K562 (cell line): ENCODE measurements at regions not wholly inside any gene's neighbourhood (a gene's known extent, or its start where the extent isn't known, plus 50 kb on each side); places are given as distances from the start of the nearest gene placed in this dataset.

Experiments used
- KDM1A ChIP-seq, 2 experiments: fragments of 450-650 bp; IDR thresholded peaks; 2 replicates each; pipeline ENCODE4 v1.6.1; 2016; ENCODE audit warnings: mild to moderate bottlenecking in 2 of 2
- POLR2A ChIP-seq: fragments of 450-650 bp; conservative IDR thresholded peaks from 2 replicates; pipeline ENCODE4 v1.6.1; 2016
- ZNF197 ChIP-seq: fragments of 200-800 bp; sonication (Bioruptor generic); IDR thresholded peaks from 2 replicates; pipeline ENCODE4 v1.6.1; 2016; ENCODE audit warnings: low read depth, missing genetic modification characterization, missing compliant biosample characterization
- ZNF76 ChIP-seq: fragments of 250-450 bp; sonication (Bioruptor Pico); IDR thresholded peaks from 2 replicates; pipeline ENCODE4 v1.4.0; 2020; ENCODE audit warnings: mild to moderate bottlenecking, moderate library complexity, borderline replicate concordance
- TF ChIP-seq, protein P1 (sequence below), 3 experiments: IDR thresholded peaks in 2 of 3; conservative IDR thresholded peaks in 1 of 3; 2 replicates each; pipeline ENCODE4 v1.5.1; 2011 to 2012; ENCODE audit warnings: low read length in 3 of 3, mild to moderate bottlenecking in 3 of 3, control low read depth in 2 of 3, improper control_type of control experiment in 1 of 3, inconsistent platforms in 1 of 3, low read depth in 1 of 3, mixed read lengths in 1 of 3, moderate library complexity in 1 of 3; ENCODE audit not compliant: insufficient read depth in 2 of 3
- TF ChIP-seq, protein P2 (sequence below): fragments of 450-650 bp; conservative IDR thresholded peaks from 2 replicates; pipeline ENCODE4 v1.6.1; 2016; ENCODE audit warnings: missing genetic modification characterization, low read depth, mild to moderate bottlenecking, control low read depth, missing compliant biosample characterization
- TF ChIP-seq, protein P3 (sequence below), 2 experiments: fragments of 450-650 bp in 1 of 2; sonication (generic) in 1 of 2; formaldehyde crosslinking in 1 of 2; IDR thresholded peaks in 1 of 2; conservative IDR thresholded peaks in 1 of 2; 2 replicates each; pipeline versions ENCODE4 v1.6.1 to v1.8.1; 2016 to 2023; ENCODE audit warnings: mild to moderate bottlenecking in 2 of 2, moderate library complexity in 2 of 2, inconsistent platforms in 1 of 2, missing genetic modification reagents in 1 of 2
- TF ChIP-seq, protein P4 (sequence below): sonication (generic); formaldehyde crosslinking; IDR thresholded peaks from 2 replicates; pipeline ENCODE4 v1.8.0; 2023; ENCODE audit warnings: missing genetic modification reagents, mild to moderate bottlenecking, borderline replicate concordance

DNA sequence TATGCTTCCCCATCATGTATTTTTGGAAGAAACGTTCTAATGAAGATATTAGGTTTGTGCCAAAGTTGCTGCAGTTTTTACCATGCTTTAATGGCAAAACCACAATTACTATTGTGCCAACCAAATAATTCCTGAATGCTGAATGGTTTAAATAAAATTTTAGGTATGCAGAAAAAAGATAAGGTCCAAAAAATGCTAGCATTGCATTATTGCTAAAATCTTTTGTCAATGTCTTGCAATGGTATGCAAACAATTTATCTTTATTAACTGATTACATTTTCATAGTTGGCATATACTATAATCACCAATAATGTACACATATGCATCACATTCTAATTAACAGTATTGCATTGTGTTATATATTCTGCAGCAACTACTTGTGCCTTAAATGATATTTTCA lies 1657.4 kb upstream of the IGFBP7 start:
- TF ChIP-seq, protein P1, sequence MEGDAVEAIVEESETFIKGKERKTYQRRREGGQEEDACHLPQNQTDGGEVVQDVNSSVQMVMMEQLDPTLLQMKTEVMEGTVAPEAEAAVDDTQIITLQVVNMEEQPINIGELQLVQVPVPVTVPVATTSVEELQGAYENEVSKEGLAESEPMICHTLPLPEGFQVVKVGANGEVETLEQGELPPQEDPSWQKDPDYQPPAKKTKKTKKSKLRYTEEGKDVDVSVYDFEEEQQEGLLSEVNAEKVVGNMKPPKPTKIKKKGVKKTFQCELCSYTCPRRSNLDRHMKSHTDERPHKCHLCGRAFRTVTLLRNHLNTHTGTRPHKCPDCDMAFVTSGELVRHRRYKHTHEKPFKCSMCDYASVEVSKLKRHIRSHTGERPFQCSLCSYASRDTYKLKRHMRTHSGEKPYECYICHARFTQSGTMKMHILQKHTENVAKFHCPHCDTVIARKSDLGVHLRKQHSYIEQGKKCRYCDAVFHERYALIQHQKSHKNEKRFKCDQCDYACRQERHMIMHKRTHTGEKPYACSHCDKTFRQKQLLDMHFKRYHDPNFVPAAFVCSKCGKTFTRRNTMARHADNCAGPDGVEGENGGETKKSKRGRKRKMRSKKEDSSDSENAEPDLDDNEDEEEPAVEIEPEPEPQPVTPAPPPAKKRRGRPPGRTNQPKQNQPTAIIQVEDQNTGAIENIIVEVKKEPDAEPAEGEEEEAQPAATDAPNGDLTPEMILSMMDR (IDR thresholded peaks at IDR 0.05 in 2 of 3, conservative IDR thresholded peaks at IDR 0.05 in 1 of 3; ENCODE audit: insufficient read depth in 2 of 3, low read depth in 1 of 3, low read length in 3 of 3): no peak
- TF ChIP-seq, protein P2, sequence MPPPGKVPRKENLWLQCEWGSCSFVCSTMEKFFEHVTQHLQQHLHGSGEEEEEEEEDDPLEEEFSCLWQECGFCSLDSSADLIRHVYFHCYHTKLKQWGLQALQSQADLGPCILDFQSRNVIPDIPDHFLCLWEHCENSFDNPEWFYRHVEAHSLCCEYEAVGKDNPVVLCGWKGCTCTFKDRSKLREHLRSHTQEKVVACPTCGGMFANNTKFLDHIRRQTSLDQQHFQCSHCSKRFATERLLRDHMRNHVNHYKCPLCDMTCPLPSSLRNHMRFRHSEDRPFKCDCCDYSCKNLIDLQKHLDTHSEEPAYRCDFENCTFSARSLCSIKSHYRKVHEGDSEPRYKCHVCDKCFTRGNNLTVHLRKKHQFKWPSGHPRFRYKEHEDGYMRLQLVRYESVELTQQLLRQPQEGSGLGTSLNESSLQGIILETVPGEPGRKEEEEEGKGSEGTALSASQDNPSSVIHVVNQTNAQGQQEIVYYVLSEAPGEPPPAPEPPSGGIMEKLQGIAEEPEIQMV (tag): no peak
- TF ChIP-seq ZNF197 (CRISPR knock-in tag) (no peak), KDM1A (IDR thresholded peaks at IDR 0.05) (no peak), POLR2A (no peak), ZNF76 (CRISPR knock-in tag) (no peak)
- TF ChIP-seq, protein P3, sequence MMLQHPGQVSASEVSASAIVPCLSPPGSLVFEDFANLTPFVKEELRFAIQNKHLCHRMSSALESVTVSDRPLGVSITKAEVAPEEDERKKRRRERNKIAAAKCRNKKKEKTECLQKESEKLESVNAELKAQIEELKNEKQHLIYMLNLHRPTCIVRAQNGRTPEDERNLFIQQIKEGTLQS (IDR thresholded peaks at IDR 0.05): no peak
- TF ChIP-seq, protein P3 (CRISPR knock-in tag; conservative IDR thresholded peaks at IDR 0.05): no peak
- TF ChIP-seq, protein P4, sequence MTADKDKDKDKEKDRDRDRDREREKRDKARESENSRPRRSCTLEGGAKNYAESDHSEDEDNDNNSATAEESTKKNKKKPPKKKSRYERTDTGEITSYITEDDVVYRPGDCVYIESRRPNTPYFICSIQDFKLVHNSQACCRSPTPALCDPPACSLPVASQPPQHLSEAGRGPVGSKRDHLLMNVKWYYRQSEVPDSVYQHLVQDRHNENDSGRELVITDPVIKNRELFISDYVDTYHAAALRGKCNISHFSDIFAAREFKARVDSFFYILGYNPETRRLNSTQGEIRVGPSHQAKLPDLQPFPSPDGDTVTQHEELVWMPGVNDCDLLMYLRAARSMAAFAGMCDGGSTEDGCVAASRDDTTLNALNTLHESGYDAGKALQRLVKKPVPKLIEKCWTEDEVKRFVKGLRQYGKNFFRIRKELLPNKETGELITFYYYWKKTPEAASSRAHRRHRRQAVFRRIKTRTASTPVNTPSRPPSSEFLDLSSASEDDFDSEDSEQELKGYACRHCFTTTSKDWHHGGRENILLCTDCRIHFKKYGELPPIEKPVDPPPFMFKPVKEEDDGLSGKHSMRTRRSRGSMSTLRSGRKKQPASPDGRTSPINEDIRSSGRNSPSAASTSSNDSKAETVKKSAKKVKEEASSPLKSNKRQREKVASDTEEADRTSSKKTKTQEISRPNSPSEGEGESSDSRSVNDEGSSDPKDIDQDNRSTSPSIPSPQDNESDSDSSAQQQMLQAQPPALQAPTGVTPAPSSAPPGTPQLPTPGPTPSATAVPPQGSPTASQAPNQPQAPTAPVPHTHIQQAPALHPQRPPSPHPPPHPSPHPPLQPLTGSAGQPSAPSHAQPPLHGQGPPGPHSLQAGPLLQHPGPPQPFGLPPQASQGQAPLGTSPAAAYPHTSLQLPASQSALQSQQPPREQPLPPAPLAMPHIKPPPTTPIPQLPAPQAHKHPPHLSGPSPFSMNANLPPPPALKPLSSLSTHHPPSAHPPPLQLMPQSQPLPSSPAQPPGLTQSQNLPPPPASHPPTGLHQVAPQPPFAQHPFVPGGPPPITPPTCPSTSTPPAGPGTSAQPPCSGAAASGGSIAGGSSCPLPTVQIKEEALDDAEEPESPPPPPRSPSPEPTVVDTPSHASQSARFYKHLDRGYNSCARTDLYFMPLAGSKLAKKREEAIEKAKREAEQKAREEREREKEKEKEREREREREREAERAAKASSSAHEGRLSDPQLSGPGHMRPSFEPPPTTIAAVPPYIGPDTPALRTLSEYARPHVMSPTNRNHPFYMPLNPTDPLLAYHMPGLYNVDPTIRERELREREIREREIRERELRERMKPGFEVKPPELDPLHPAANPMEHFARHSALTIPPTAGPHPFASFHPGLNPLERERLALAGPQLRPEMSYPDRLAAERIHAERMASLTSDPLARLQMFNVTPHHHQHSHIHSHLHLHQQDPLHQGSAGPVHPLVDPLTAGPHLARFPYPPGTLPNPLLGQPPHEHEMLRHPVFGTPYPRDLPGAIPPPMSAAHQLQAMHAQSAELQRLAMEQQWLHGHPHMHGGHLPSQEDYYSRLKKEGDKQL: no peak
